ENCODE measurements at regions not wholly inside any gene's neighbourhood (a gene's known extent, or its start where the extent isn't known, plus 50 kb on each side); places are given as distances from the start of the nearest gene placed in this dataset.

DNA sequence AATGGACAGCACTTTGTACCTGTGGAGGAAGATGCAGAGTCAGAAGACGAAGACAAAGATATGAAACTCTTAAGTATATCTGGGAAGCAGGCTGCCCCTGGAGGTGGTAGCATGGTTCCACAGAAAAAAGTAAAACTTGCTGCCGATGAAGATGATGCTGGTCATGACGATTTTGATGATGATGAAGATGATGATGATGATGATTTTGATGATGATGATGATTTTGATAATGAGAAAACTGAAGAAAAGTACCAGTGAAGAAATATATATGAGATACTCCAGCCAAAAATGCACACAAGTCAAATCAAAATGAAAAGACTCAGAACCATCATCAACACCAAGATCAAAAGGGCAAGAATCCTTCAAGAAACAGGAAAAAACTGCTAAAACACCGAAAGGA, 268.5 kb upstream of the EEF2KMT start:
- TF ChIP-seq, protein P1, sequence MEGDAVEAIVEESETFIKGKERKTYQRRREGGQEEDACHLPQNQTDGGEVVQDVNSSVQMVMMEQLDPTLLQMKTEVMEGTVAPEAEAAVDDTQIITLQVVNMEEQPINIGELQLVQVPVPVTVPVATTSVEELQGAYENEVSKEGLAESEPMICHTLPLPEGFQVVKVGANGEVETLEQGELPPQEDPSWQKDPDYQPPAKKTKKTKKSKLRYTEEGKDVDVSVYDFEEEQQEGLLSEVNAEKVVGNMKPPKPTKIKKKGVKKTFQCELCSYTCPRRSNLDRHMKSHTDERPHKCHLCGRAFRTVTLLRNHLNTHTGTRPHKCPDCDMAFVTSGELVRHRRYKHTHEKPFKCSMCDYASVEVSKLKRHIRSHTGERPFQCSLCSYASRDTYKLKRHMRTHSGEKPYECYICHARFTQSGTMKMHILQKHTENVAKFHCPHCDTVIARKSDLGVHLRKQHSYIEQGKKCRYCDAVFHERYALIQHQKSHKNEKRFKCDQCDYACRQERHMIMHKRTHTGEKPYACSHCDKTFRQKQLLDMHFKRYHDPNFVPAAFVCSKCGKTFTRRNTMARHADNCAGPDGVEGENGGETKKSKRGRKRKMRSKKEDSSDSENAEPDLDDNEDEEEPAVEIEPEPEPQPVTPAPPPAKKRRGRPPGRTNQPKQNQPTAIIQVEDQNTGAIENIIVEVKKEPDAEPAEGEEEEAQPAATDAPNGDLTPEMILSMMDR (IDR thresholded peaks at IDR 0.05): no peak
- no peak for TF ChIP-seq POLR2A (IDR thresholded peaks at IDR 0.05)
- no peak for TF ChIP-seq POLR2AphosphoS5 (IDR thresholded peaks at IDR 0.05)

All from transverse colon (tissue), 4 donors.